ENCODE measurements at regions not wholly inside any gene's neighbourhood (a gene's known extent, or its start where the extent isn't known, plus 50 kb on each side); places are given as distances from the start of the nearest gene placed in this dataset.

GRCh38 chr3:117165176-117165575 lies 455.6 kb downstream of the TUSC7 start:
- H3K27ac ChIP-seq (ENCODE audit: extremely low read depth, low read depth, low read length): no peak overlapping the region
- TF ChIP-seq ZNF785 (CRISPR knock-in tag; IDR thresholded peaks at IDR 0.05) (no peak), ZNF280B (CRISPR knock-in tag; IDR thresholded peaks at IDR 0.05) (no peak), HNRNPL (IDR thresholded peaks at IDR 0.05; ENCODE audit: low read depth, low read length) (no peak), HLTF (IDR thresholded peaks at IDR 0.05) (no peak), ZHX1 (conservative IDR thresholded peaks at IDR 0.05; ENCODE audit: low read length) (no peak), ZFP36 (IDR thresholded peaks at IDR 0.05; ENCODE audit: low read depth, low read length, partially characterized antibody) (no peak), TEAD2 (tag; IDR thresholded peaks at IDR 0.05) (no peak), ZBED1 (IDR thresholded peaks at IDR 0.05) (no peak), NFXL1 (CRISPR knock-in tag; IDR thresholded peaks at IDR 0.05) (no peak), ZNF696 (CRISPR knock-in tag; conservative IDR thresholded peaks at IDR 0.05) (no peak), ZFP30 (CRISPR knock-in tag; IDR thresholded peaks at IDR 0.05; ENCODE audit: borderline replicate concordance) (no peak), HBP1 (CRISPR knock-in tag; IDR thresholded peaks at IDR 0.05) (no peak), ZNF253 (CRISPR knock-in tag; conservative IDR thresholded peaks at IDR 0.05) (no peak), MAFK (IDR thresholded peaks at IDR 0.05; ENCODE audit: low read length) (no peak), SMC3 (conservative IDR thresholded peaks at IDR 0.05; ENCODE audit: insufficient read depth, low read depth, low read length) (no peak), SETDB1 (IDR thresholded peaks at IDR 0.05; ENCODE audit: low read length) (no peak), CSDE1 (IDR thresholded peaks at IDR 0.05) (no peak), ZSCAN29 (IDR thresholded peaks at IDR 0.05) (no peak), JUNB (CRISPR knock-in tag; conservative IDR thresholded peaks at IDR 0.05) (no peak)
- in situ Hi-C loops (cut with MboI): no loop called here
- no TSS peak for BruUV-seq (replicated peaks)
- DNase-seq (ENCODE audit: extremely low read depth in 1 of 4, low spot score in 3 of 4): no peak
- FAIRE-seq: no peak
- CTCF ChIA-PET (ENCODE audit: low intra/inter-chr PET ratio): no interaction called here
- no peaks in the 10 kb centered on the region for H4K20me1 ChIP-seq (replicated peaks; ENCODE audit: control insufficient read depth, insufficient read depth, low read length)
- H3K9me3 ChIP-seq (replicated peaks; ENCODE audit: control insufficient read depth, insufficient read depth, low read depth, low read length): no peaks in the 10 kb centered on the region
- H3K4me1 ChIP-seq (replicated peaks in 1 of 2; ENCODE audit: control insufficient read depth in 2 of 2, insufficient read depth in 2 of 2, low read length in 2 of 2): no peaks in the 10 kb centered on the region
- no peaks in the 10 kb centered on the region for H3K27me3 ChIP-seq (ENCODE audit: control insufficient read depth in 2 of 2, insufficient read depth in 2 of 2, low read length in 2 of 2)
- no peak overlapping the region for H3K4me3 ChIP-seq
- H2AFZ ChIP-seq (ENCODE audit: low read depth, low read length): no peak overlapping the region
- no peaks in the 10 kb centered on the region for H3K79me2 ChIP-seq (ENCODE audit: control insufficient read depth, insufficient read depth, low read length)
- WGBS (ENCODE audit: insufficient coverage, low coverage, missing lambda C conversion rate): 0% methylated on average over 2 of the region's 2 CpGs
- H3K9me1 ChIP-seq (ENCODE audit: control insufficient read depth, insufficient read depth, low read length): no peaks in the 10 kb centered on the region
- no peaks in the 10 kb centered on the region for H3K36me3 ChIP-seq (ENCODE audit: control insufficient read depth, insufficient read depth, low read length)
- intact Hi-C loops (cut with micrococcal nuclease): no loop called here
- no peak for ATAC-seq
- H3K9ac ChIP-seq (ENCODE audit: insufficient read depth in 1 of 2, low read depth in 2 of 2, low read length in 2 of 2): no peak overlapping the region
- POLR2A ChIA-PET: no interaction called here
- no peak overlapping the region for H3K4me2 ChIP-seq (ENCODE audit: insufficient read depth, low read length)

Measured in K562 (cell line).